ENCODE measurements at regions not wholly inside any gene's neighbourhood (a gene's known extent, or its start where the extent isn't known, plus 50 kb on each side); places are given as distances from the start of the nearest gene placed in this dataset.

DNA sequence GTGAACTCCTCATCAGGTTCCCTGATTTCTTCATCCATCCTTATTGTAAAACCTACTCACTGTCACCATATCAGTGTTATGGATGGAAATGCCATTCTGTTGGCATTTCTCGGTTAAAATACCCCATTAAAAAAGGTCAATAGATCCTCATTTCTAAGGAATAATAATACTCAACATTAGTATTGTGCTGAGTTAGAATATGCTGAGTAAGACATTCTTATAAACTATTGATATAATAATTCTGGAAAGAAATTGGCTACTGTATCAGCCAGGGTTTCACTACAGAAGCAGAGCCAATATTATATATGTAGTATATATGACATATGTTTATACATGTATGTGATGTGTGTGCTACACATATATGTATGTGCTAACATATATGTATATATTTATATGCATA lies 95.4 kb upstream of the KCNH8 start:
- no peaks in the 10 kb centered on the region for H3K4me1 ChIP-seq
- no peaks in the 10 kb centered on the region for H3K27me3 ChIP-seq
- no peak overlapping the region for H3K27ac ChIP-seq
- TF ChIP-seq CTCF (IDR thresholded peaks at IDR 0.05) (no peak), POLR2A (IDR thresholded peaks at IDR 0.05) (no peak)
- no peak overlapping the region for H3K4me3 ChIP-seq
- H3K36me3 ChIP-seq (ENCODE audit: low read depth, missing control alignments): no peaks in the 10 kb centered on the region
- intact Hi-C loops (cut with DNase I; ENCODE audit: low total_unique reads): no loop called here
- no peak for DNase-seq
- WGBS, 2 donors: 96 to 97% methylated on average over 1 of the region's 1 CpG
- H3K9me3 ChIP-seq: no peaks in the 10 kb centered on the region

GRCh38 chr3:19046440-19046839 lies 101.9 kb upstream of the KCNH8 start:
- 63 to 71% methylated on average over 1 of the region's 1 CpG for WGBS, 2 donors
- no peaks in the 10 kb centered on the region for H3K36me3 ChIP-seq (ENCODE audit: low read depth, missing control alignments)
- no peak overlapping the region for H3K4me3 ChIP-seq
- DNase-seq: no peak
- no peaks in the 10 kb centered on the region for H3K27me3 ChIP-seq
- intact Hi-C loops (cut with DNase I; ENCODE audit: low total_unique reads): no loop called here
- no peaks in the 10 kb centered on the region for H3K9me3 ChIP-seq
- no peaks in the 10 kb centered on the region for H3K4me1 ChIP-seq
- TF ChIP-seq CTCF (IDR thresholded peaks at IDR 0.05) (peak in 1 of 3 experiments; percentile 12), POLR2A (IDR thresholded peaks at IDR 0.05) (no peak)
- H3K27ac ChIP-seq: no peak overlapping the region

- H3K4me1 ChIP-seq: no peaks in the 10 kb centered on the region
- DNase-seq: no peak
- no peak for TF ChIP-seq CTCF (IDR thresholded peaks at IDR 0.05)
- TF ChIP-seq POLR2A (IDR thresholded peaks at IDR 0.05): no peak
- no peaks in the 10 kb centered on the region for H3K9me3 ChIP-seq
- H3K27me3 ChIP-seq: no peaks in the 10 kb centered on the region
- intact Hi-C loops (cut with DNase I; ENCODE audit: low total_unique reads): no loop called here
- no peak overlapping the region for H3K27ac ChIP-seq
- H3K36me3 ChIP-seq (ENCODE audit: low read depth, missing control alignments): no peaks in the 10 kb centered on the region
- WGBS, 2 donors: 56 to 64% methylated on average over 4 of the region's 4 CpGs
- no peak overlapping the region for H3K4me3 ChIP-seq
These were observed 117.8 kb upstream of the KCNH8 start for GRCh38 chr3:19030522-19030839.

- intact Hi-C loops (cut with DNase I; ENCODE audit: low total_unique reads): no loop called here
- H3K4me3 ChIP-seq: no peak overlapping the region
- 85 to 95% methylated on average over 2 of the region's 2 CpGs for WGBS, 2 donors
- no peak for DNase-seq
- no peaks in the 10 kb centered on the region for H3K36me3 ChIP-seq (ENCODE audit: low read depth, missing control alignments)
- H3K9me3 ChIP-seq: no peaks in the 10 kb centered on the region
- H3K4me1 ChIP-seq: no peaks in the 10 kb centered on the region
- H3K27ac ChIP-seq: no peak overlapping the region
- no peak for TF ChIP-seq CTCF (IDR thresholded peaks at IDR 0.05)
- TF ChIP-seq POLR2A (IDR thresholded peaks at IDR 0.05): no peak
- no peaks in the 10 kb centered on the region for H3K27me3 ChIP-seq
These were observed 118.3 kb upstream of the KCNH8 start for GRCh38 chr3:19029837-19030521.

GRCh38 chr3:19025441-19025840 lies 122.9 kb upstream of the KCNH8 start:
- Histone ChIP-seq H3K4me1 (no peaks in the 10 kb centered on the region), H3K27me3 (no peaks in the 10 kb centered on the region), H3K4me3 (no peak overlapping the region), H3K9me3 (no peaks in the 10 kb centered on the region), H3K27ac (no peak overlapping the region), H3K36me3 (ENCODE audit: low read depth, missing control alignments) (no peaks in the 10 kb centered on the region)
- no peak for DNase-seq
- intact Hi-C loops (cut with DNase I; ENCODE audit: low total_unique reads): no loop called here
- 86 to 95% methylated on average over 1 of the region's 1 CpG for WGBS, 2 donors
- no peak for TF ChIP-seq POLR2A (IDR thresholded peaks at IDR 0.05)
- TF ChIP-seq CTCF (IDR thresholded peaks at IDR 0.05): no peak
